GM23338 (cell line): ENCODE measurements at regions not wholly inside any gene's neighbourhood (a gene's known extent, or its start where the extent isn't known, plus 50 kb on each side); places are given as distances from the start of the nearest gene placed in this dataset.
"Not testable (repeated sequence)": the region's sequence is repeated elsewhere in the genome, so short reads cannot be mapped to it uniquely, and the experiment has no call there.

ENCODE experiments used
- ATAC-seq: fragments of 200-7000 bp; cut with Tn5 transposase; 3 replicates; pipeline ENCODE4 v1.9.1; 2020
- DNase-seq: peaks from one replicate; pipeline ENCODE4 v3.0.0-alpha.2; 2015; ENCODE audit warnings: low spot score
- H2AFZ ChIP-seq: fragments of 200-600 bp; sonication (generic); 2 replicates; pipeline ENCODE4 v1.8.0; 2016; ENCODE audit warnings: antibody characterized with exemption, mild to moderate bottlenecking, moderate library complexity
- H3F3A ChIP-seq: fragments of 200-600 bp; sonication (generic); replicated peaks from 2 replicates; pipeline ENCODE4 v1.8.0; 2017; ENCODE audit warnings: antibody characterized with exemption, mixed run types, low read depth
- H3K27ac ChIP-seq: fragments of 200-600 bp; sonication (generic); 2 replicates; pipeline ENCODE4 v1.6.1; 2016; ENCODE audit warnings: low read depth
- H3K27me3 ChIP-seq: fragments of 200-600 bp; sonication (generic); 2 replicates; pipeline ENCODE4 v1.8.0; 2016; ENCODE audit warnings: mild to moderate bottlenecking, mixed run types, moderate library complexity; ENCODE audit not compliant: insufficient read depth
- H3K36me3 ChIP-seq: fragments of 200-600 bp; sonication (generic); 2 replicates; pipeline ENCODE4 v1.8.0; 2016; ENCODE audit warnings: mild to moderate bottlenecking; ENCODE audit not compliant: insufficient read depth
- H3K4me1 ChIP-seq: fragments of 200-600 bp; sonication (generic); 2 replicates; pipeline ENCODE4 v1.8.0; 2016; ENCODE audit warnings: mild to moderate bottlenecking, moderate library complexity; ENCODE audit not compliant: insufficient read depth
- H3K4me2 ChIP-seq: fragments of 200-600 bp; sonication (generic); 2 replicates; pipeline ENCODE4 v1.7.1; 2017; ENCODE audit warnings: mixed run types
- H3K4me3 ChIP-seq: fragments of 200-600 bp; sonication (generic); 2 replicates; pipeline ENCODE4 v1.6.1; 2016; ENCODE audit warnings: mixed run types
- H3K79me2 ChIP-seq: fragments of 200-600 bp; sonication (generic); replicated peaks from 2 replicates; pipeline ENCODE4 v1.8.0; 2017; ENCODE audit warnings: mild to moderate bottlenecking; ENCODE audit not compliant: insufficient read depth
- H3K9me2 ChIP-seq: fragments of 200-600 bp; sonication (generic); 2 replicates; pipeline ENCODE4 v1.8.0; 2017; ENCODE audit not compliant: insufficient read depth
- H4K20me1 ChIP-seq: fragments of 200-600 bp; sonication (generic); replicated peaks from 2 replicates; pipeline ENCODE4 v1.8.0; 2017; ENCODE audit warnings: mild to moderate bottlenecking; ENCODE audit not compliant: insufficient read depth
- H3K27ac Mint-ChIP-seq: 2 replicates; pipeline ENCODE4 v1.8.0; 2020; ENCODE audit warnings: inconsistent platforms, mild to moderate bottlenecking, moderate library complexity, mixed read lengths
- H3K27me3 Mint-ChIP-seq: 3 replicates; pipeline ENCODE4 v1.8.0; 2022; ENCODE audit warnings: low read depth, mild to moderate bottlenecking, moderate library complexity, mixed read lengths, inconsistent platforms; ENCODE audit not compliant: insufficient read depth, poor library complexity
- H3K36me3 Mint-ChIP-seq: 3 replicates; pipeline ENCODE4 v1.8.0; 2021; ENCODE audit warnings: low read depth, mild to moderate bottlenecking, inconsistent platforms, moderate library complexity, mixed read lengths
- H3K4me1 Mint-ChIP-seq: 3 replicates; pipeline ENCODE4 v1.8.0; 2020; ENCODE audit warnings: mild to moderate bottlenecking, inconsistent platforms, mixed read lengths
- H3K4me3 Mint-ChIP-seq: 3 replicates; pipeline ENCODE4 v1.8.0; 2021; ENCODE audit warnings: moderate library complexity, mild to moderate bottlenecking, inconsistent platforms, mixed read lengths
- H3K9me3 Mint-ChIP-seq: 3 replicates; pipeline ENCODE4 v1.8.0; 2020; ENCODE audit warnings: moderate library complexity, mild to moderate bottlenecking, inconsistent platforms, mixed read lengths
- EZH2 ChIP-seq: fragments of 200-600 bp; sonication (generic); IDR thresholded peaks from one replicate; pipeline ENCODE4 v1.8.0; 2017; ENCODE audit warnings: antibody characterized with exemption, mild to moderate bottlenecking, low read depth; ENCODE audit not compliant: unreplicated experiment
- JUNB ChIP-seq: IDR thresholded peaks from one replicate; pipeline ENCODE4 v1.6.1; 2016; ENCODE audit warnings: antibody characterized with exemption; ENCODE audit not compliant: unreplicated experiment
- STAT1 ChIP-seq: IDR thresholded peaks from one replicate; pipeline ENCODE4 v1.6.1; 2016; ENCODE audit warnings: antibody characterized with exemption; ENCODE audit not compliant: unreplicated experiment
- ZNF114 ChIP-seq: fragments of 250-450 bp; sonication (Bioruptor Pico); IDR thresholded peaks from 2 replicates; pipeline ENCODE4 v1.5.0; 2020; ENCODE audit warnings: mild to moderate bottlenecking, moderate library complexity
- ZNF331 ChIP-seq: fragments of 250-450 bp; sonication (Bioruptor Pico); IDR thresholded peaks from 2 replicates; pipeline ENCODE4 v1.5.0; 2020; ENCODE audit warnings: low read depth, mild to moderate bottlenecking, moderate library complexity
- TF ChIP-seq, protein P1 (sequence below): IDR thresholded peaks from one replicate; pipeline ENCODE4 v1.6.1; 2018; ENCODE audit warnings: antibody characterized with exemption; ENCODE audit not compliant: unreplicated experiment

DNA sequence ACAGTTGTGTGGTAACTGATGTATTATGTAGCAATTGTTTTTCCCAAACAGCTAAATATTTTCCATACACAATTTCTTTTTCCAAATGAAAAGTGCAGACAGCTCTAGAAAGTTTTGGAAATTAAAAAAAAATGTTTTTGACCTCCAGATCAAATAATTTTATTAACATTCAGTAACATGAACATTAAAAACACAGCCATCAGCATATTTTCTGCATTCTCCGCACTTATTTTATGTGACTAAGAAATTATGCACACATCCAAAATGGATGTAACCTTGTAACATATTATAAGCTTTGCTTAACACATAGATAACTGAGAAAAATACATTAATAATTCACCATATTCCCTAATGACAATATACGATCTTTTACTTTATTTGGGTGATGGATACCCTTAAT is 224.6 kb downstream of the VGLL3 start:
- TF ChIP-seq JUNB, result no peak
- no peak for TF ChIP-seq EZH2
- TF ChIP-seq STAT1, result no peak
- TF ChIP-seq, protein P1, sequence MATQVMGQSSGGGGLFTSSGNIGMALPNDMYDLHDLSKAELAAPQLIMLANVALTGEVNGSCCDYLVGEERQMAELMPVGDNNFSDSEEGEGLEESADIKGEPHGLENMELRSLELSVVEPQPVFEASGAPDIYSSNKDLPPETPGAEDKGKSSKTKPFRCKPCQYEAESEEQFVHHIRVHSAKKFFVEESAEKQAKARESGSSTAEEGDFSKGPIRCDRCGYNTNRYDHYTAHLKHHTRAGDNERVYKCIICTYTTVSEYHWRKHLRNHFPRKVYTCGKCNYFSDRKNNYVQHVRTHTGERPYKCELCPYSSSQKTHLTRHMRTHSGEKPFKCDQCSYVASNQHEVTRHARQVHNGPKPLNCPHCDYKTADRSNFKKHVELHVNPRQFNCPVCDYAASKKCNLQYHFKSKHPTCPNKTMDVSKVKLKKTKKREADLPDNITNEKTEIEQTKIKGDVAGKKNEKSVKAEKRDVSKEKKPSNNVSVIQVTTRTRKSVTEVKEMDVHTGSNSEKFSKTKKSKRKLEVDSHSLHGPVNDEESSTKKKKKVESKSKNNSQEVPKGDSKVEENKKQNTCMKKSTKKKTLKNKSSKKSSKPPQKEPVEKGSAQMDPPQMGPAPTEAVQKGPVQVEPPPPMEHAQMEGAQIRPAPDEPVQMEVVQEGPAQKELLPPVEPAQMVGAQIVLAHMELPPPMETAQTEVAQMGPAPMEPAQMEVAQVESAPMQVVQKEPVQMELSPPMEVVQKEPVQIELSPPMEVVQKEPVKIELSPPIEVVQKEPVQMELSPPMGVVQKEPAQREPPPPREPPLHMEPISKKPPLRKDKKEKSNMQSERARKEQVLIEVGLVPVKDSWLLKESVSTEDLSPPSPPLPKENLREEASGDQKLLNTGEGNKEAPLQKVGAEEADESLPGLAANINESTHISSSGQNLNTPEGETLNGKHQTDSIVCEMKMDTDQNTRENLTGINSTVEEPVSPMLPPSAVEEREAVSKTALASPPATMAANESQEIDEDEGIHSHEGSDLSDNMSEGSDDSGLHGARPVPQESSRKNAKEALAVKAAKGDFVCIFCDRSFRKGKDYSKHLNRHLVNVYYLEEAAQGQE, result no peak
- Histone ChIP-seq H4K20me1 (no peaks in the 10 kb centered on the region), H3K4me1 (no peaks in the 10 kb centered on the region), H3K27ac (no peak overlapping the region), H2AFZ (no peak overlapping the region), H3K27me3 (no peaks in the 10 kb centered on the region), H3K79me2 (no peaks in the 10 kb centered on the region), H3K36me3 (no peaks in the 10 kb centered on the region), H3K9me2 (0 out of 2 replicates have a peak, but pooled peaks cover 3% of the 10 kb centered on the region), H3K4me2 (no peak overlapping the region), H3F3A (no peaks in the 10 kb centered on the region), H3K4me3 (no peak overlapping the region)
- Mint-ChIP-seq H3K27me3 (no peaks in the 10 kb centered on the region), H3K4me1 (peaks cover 10% of the 10 kb centered on the region), H3K4me3 (no peak overlapping the region), H3K27ac (no peak overlapping the region), H3K36me3 (no peaks in the 10 kb centered on the region), H3K9me3 (no peaks in the 10 kb centered on the region)
- ATAC-seq (no peak), DNase-seq (no peak)

- H3K4me1 ChIP-seq, result not testable (repeated sequence)
These were observed 233.4 kb downstream of the VGLL3 start for GRCh38 chr3:86757322-86758179.

DNA sequence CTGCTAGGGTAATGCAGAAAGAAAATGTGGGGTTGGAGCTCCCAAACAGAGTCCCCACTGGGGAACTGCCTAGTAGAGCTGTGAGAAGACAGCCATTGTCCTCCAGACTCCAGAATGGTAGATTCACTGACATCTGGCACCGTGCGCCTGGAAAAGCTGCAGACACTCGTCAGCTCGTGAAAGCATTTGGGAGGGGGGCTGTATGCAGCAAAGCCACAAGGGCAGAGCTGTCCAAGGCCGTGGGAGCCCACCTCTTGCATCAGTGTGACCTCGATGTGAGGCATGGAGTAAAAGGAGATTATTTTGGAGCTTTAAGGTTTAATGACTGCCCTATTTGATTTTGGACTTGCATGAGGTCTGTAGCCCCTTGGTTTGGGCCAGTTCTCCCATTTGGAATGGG is 242.9 kb downstream of the VGLL3 start:
- ATAC-seq (no peak), DNase-seq (no peak)
- Mint-ChIP-seq H3K9me3 (no peaks in the 10 kb centered on the region; the same call in 2 of the 3 replicates), H3K27ac (no peak overlapping the region), H3K27me3 (no peaks in the 10 kb centered on the region), H3K4me3 (no peak overlapping the region), H3K36me3 (no peaks in the 10 kb centered on the region), H3K4me1 (no peaks in the 10 kb centered on the region)
- Histone ChIP-seq H4K20me1 (no peaks in the 10 kb centered on the region), H3K27me3 (no peaks in the 10 kb centered on the region), H3K79me2 (no peaks in the 10 kb centered on the region), H3K9me2 (0 out of 2 replicates have a peak, but pooled peaks cover 7% of the 10 kb centered on the region), H3K36me3 (no peaks in the 10 kb centered on the region), H3F3A (no peaks in the 10 kb centered on the region), H3K27ac (no peak overlapping the region), H3K4me3 (no peak overlapping the region), H2AFZ (no peak overlapping the region), H3K4me1 (no peaks in the 10 kb centered on the region), H3K4me2 (no peak overlapping the region)
- TF ChIP-seq ZNF114 (no peak), JUNB (no peak), ZNF331 (CRISPR knock-in tag) (no peak)
- TF ChIP-seq, protein P1, result no peak

More at GRCh38 chr3:86757322-86758179, 233.4 kb downstream of the VGLL3 start:
- H3F3A ChIP-seq, DNase-seq, H3K9me2 ChIP-seq, H3K27ac ChIP-seq, H3K36me3 Mint-ChIP-seq, H3K4me3 ChIP-seq, H3K4me1 Mint-ChIP-seq, H3K9me3 Mint-ChIP-seq, H3K27me3 Mint-ChIP-seq, H3K79me2 ChIP-seq, H3K27me3 ChIP-seq, H4K20me1 ChIP-seq, H3K27ac Mint-ChIP-seq, H3K36me3 ChIP-seq, ATAC-seq, H3K4me3 Mint-ChIP-seq, H3K4me2 ChIP-seq, H2AFZ ChIP-seq: not testable (repeated sequence)
